GM20000 (cell line): ENCODE measurements at regions not wholly inside any gene's neighbourhood (a gene's known extent, or its start where the extent isn't known, plus 50 kb on each side); places are given as distances from the start of the nearest gene placed in this dataset.

ENCODE experiments used
- DNase-seq: peaks from one replicate; pipeline ENCODE4 v3.0.0; 2012; ENCODE audit warnings: low spot score
- TF ChIP-seq, protein P1 (sequence below): IDR thresholded peaks from 2 replicates; pipeline ENCODE4 v1.5.1; 2012; ENCODE audit warnings: mild to moderate bottlenecking, control low read depth; ENCODE audit errors: extremely low read depth, missing control alignments

DNA sequence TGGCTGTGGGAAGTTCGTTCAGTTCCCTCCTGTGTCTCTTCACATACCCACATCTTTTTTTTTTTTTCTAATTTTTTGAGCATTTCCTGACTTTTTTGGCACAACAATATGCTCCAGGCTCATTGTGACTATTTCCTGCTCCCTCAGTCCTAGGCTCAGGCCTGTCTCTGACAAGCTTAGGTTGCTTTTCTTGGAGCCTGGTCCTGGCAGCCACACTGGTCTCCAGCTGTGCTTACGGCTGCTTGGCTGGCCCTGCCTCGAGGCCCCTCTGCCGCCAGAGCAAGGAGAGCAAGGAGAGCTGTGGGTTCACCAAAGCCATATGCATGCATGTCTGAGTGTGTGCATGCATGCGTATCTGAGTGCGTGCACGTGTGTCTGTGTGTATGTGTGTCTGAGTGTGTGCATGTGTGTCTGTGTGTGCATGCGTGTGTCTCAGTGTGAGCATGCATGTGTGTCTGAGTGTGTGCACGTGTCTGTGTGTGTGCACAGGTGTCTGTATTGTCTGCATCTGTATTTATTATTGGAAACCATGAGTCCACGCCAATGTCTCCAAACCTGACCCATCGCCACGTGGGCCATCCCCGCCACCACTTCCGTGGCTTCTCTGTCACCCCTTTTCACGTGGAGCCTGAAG is 766.1 kb upstream of the SALL3 start:
- DNase-seq, result no peak
- TF ChIP-seq, protein P1, sequence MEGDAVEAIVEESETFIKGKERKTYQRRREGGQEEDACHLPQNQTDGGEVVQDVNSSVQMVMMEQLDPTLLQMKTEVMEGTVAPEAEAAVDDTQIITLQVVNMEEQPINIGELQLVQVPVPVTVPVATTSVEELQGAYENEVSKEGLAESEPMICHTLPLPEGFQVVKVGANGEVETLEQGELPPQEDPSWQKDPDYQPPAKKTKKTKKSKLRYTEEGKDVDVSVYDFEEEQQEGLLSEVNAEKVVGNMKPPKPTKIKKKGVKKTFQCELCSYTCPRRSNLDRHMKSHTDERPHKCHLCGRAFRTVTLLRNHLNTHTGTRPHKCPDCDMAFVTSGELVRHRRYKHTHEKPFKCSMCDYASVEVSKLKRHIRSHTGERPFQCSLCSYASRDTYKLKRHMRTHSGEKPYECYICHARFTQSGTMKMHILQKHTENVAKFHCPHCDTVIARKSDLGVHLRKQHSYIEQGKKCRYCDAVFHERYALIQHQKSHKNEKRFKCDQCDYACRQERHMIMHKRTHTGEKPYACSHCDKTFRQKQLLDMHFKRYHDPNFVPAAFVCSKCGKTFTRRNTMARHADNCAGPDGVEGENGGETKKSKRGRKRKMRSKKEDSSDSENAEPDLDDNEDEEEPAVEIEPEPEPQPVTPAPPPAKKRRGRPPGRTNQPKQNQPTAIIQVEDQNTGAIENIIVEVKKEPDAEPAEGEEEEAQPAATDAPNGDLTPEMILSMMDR, result no peak

DNA sequence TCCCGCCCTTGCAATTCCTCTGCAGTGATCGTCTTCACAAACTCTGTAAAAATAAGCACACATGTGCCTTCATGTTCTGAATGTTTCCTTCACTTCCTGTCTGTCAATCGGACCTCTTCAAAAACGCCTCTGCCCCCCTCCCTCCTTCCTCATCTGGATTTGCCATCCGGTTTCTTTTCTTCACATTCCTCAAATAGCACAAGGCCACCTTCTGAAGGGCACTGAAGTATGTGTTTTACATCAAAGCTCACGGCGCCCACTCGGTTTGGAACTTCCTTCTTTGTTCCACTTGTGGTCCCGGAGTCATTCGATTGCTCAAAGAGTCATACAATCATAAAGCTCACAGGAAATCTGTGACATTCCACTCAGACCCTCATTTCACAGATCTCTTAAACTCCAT is 758.1 kb upstream of the SALL3 start:
- TF ChIP-seq, protein P1, result no peak
- no peak for DNase-seq

DNA sequence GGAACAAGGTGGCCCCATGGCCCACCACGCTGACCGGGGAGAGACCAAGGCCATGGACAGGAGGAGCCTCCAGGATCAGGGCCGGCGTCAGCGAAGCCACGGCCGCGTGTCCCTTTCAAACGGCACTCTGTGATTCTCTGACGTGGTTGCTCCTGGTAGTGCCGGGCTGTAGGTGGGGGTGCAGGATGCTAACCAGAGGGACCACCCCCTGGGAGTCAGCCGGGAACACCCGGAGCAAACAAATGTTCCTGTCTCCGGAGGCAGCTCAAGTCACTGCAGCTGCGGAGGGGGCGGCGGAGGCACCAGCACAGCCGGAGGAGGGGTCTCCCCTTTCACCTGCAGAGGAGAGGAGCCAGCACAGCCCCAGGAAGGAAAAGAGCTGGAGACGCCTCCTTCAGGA is 750.6 kb upstream of the SALL3 start:
- TF ChIP-seq, protein P1, result no peak
- no peak for DNase-seq

DNA sequence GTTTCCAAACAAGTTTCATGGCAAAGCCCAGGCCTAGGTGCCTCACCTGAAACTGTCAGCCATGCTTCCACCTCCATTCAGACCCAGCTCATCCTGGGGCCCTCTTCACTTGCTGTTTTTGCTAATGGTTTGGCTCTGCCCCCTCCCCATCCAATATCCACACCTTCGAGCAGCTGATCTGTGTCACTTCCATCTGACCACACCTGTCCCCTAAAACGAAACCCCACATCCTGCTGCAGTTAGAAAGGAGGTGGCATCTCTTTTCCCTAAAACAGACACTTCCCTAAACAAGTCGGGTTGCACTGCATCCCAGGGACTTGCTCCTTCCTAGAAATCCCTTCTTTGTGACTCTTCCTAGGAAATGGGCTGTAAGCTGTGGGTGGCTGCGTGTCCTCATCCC is 748.7 kb upstream of the SALL3 start:
- DNase-seq, result no peak
- TF ChIP-seq, protein P1, result no peak

DNA sequence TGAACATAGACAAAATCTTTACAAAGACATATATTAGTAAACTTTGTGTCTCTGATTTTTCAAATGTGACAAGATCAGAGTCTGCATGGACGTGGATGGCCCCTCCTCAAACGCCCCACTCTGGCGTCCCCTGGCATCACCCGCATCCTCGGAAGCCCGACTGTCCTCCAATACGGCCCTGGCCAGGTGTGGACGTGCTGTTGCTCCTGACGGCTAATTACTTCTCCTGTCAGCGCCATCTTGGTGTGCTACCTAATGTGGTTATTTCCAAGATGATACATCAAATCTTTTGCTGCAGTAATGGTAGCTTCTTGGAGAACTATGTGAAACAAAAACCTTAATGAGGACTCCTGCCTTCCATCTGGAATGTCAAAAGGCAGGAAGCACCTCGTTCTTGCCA is 747.4 kb upstream of the SALL3 start:
- TF ChIP-seq, protein P1, result no peak
- no peak for DNase-seq

DNA sequence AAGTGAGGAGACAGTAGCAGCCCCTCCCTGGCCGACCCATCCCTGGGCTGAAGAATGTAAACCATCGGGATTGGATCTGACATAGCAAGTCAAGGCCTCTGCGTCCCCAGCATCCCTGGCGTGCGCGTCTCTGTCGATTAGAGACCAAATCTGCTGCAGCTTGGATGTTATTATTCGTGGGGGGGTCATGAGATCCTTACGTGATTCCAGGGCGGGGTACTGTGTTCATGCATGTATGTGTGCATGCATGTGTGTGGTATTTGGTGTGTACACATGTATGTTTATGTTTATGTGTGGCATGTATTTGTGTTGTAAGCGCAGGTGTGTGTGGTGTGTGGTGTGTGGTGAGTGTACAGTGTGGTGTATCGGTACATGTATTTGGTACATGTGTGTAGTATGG is 741.8 kb upstream of the SALL3 start:
- TF ChIP-seq, protein P1, result no peak
- DNase-seq, result no peak

DNA sequence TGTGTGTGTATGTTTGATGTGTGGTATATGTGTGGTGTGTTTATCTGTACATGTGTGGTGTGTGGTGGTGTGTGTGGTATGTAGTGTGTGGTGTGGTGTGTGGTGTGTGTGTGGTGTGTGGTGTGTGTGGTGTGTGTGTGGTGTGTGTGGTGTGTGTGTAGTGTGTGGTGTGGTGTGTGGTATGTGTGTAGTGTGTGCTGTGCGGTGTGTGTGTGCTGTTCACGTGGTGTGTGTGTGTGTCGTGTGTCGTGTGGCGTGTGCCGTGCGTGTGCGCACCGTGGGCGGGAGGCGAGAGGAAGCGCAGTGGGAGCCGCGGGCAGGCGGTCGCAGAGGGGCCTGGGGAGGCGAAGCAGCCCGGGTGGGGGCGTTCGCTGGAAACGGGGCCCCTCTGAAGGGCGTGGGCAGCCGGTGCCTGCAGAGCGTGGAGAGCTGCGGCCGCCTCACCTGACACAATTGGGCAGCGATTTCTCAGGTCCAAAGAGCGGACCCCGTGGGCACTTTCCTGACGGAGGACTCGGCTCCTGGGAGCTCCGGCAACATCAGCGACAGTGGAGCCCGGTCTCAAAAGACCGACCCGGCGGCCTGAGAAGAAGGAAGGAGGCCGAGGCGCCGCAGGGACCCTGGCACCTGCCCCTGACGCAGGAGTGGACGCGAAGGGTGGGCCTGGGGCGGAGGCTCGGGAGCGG is 741.1 kb upstream of the SALL3 start:
- DNase-seq, result no peak
- TF ChIP-seq, protein P1, result no peak
